ENCODE measurements at regions not wholly inside any gene's neighbourhood (a gene's known extent, or its start where the extent isn't known, plus 50 kb on each side); places are given as distances from the start of the nearest gene placed in this dataset.

DNA sequence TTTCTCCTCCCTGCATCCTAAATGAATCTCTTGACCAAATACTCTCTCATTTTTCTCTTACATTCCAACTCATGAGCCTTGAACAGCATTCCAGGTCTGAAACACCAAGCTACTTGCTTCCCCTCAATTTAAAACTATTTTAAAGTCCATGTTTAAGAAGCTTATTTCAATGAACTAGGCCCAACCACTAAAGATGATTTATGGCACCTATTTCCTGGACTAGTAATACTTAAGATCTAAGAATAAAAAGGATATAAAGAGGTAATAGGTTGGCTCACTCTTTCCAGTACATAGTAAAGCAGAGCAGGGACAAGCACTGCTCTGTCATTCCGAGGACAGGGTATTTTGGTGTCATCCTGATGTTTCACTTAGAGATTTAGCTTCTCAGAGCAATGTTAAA is 219.3 kb upstream of the TMCO5A start:
- H3K27ac ChIP-seq = no peak overlapping the region
- no peak for TF ChIP-seq CTCF (conservative IDR thresholded peaks at IDR 0.05)

DNA sequence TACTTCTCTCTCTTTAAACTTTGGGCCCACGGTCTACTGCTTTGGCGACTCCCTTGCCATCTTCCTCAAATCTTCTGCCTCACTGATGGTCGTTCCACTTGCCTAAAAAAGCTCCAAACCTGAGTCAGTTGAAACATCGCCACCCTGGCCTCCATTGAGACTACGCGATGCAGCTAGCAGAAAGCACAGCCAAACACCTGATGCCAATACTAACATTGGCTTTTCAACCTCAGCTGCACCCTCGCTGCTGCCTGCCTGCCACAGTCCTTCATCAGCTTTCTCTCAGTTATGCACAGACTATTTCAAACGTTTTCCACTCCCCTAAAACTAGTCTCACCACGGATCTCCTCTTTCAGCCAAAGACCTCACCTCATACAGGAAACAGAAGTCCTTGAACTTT is 214.2 kb upstream of the TMCO5A start:
- H3K27ac ChIP-seq = no peak overlapping the region
- TF ChIP-seq CTCF (conservative IDR thresholded peaks at IDR 0.05) = no peak

DNA sequence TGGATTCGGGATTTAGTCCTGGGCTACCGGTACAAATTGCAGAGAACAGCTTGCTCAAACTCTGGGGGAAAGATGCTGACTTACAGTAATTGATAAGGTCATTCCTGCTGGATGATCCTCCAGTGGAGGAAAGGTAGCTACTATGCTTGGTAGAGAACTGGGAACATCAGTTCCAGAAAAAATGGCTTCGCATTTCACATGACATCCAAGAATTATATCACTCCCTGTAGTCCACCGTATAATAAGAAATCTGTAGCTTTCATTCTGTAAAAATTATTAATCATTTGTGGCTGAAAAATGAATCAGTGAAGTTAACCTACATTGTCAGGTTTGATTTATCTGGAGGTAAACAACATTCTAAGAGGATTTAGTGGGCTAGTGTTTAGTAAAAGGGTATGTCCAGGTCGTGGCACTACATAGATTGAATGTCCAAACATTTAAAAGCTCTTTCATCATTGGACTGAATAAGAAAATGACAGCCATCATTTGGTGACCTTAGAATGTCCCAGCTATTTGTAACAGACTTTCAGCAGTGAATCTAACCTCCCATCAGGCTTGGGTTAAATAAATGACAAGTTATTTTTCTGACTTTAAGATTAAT is 203.2 kb upstream of the TMCO5A start:
- TF ChIP-seq CTCF (conservative IDR thresholded peaks at IDR 0.05) = no peak
- H3K27ac ChIP-seq = no peak overlapping the region

- no peak overlapping the region for H3K27ac ChIP-seq
Measured at GRCh38 chr15:37733628-37734027, 200.8 kb upstream of the TMCO5A start.

DNA sequence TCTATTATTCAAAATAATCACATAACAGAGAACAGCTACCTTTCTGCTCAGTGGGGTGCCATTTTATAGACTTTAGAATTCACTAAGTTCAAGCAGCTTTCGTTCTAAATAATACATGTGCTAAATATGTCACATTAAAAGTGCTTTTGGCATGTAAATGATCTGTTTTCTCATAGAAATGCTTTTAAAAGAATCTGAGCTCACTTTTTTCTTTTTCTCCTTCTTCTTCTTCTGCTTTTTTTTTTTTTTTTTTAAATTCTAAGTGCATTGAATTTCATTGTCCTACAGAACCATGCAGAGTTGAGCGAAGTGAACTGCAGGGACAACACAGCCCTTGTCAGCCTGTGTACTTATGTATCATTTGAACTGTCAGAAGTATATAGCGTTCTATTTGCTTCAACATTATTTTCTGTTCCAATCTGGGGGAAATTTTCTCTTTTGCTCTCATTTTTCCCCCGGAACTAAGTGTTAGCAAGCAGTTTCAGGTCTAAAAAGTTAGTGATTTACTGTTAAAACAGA is 193.8 kb upstream of the TMCO5A start:
- no peak overlapping the region for H3K27ac ChIP-seq
- no peak for TF ChIP-seq CTCF (conservative IDR thresholded peaks at IDR 0.05)

More at GRCh38 chr15:37733628-37734027, 200.8 kb upstream of the TMCO5A start:
- TF ChIP-seq CTCF (conservative IDR thresholded peaks at IDR 0.05) = no peak

- H3K27ac ChIP-seq = no peak overlapping the region
- TF ChIP-seq CTCF (conservative IDR thresholded peaks at IDR 0.05) = no peak
Measured at GRCh38 chr15:37743826-37744225, 190.6 kb upstream of the TMCO5A start.

DNA sequence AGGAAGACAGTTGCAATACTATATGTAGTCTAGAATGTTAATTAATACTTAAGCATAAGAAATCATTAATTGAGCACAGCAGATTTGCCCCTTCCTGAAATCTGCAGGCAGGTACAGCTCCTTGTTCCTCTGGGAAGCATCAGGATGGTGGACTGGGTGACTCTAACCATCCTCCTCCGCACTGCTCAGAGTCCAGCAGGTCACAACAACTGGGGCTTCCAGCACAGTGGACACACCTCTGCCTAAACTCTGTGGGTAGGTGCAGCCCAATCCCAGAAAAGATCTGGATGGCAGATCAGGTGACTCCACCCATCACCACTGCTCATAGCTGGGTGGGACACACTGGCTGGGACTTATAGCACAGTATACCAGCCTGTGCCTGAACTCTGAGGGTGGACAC is 189.9 kb upstream of the TMCO5A start:
- no peak overlapping the region for H3K27ac ChIP-seq
- no peak for TF ChIP-seq CTCF (conservative IDR thresholded peaks at IDR 0.05)

All from VCaP (cell line).